NCI-H446 (cell line): ENCODE measurements at regions not wholly inside any gene's neighbourhood (a gene's known extent, or its start where the extent isn't known, plus 50 kb on each side); places are given as distances from the start of the nearest gene placed in this dataset.
"Not testable (repeated sequence)": the region's sequence is repeated elsewhere in the genome, so short reads cannot be mapped to it uniquely, and the experiment has no call there.

ENCODE experiments used
- DNase-seq, 2 experiments: peaks; one replicate each; lab custom pipeline; 2025; lab: John Stamatoyannopoulos, UW

DNA sequence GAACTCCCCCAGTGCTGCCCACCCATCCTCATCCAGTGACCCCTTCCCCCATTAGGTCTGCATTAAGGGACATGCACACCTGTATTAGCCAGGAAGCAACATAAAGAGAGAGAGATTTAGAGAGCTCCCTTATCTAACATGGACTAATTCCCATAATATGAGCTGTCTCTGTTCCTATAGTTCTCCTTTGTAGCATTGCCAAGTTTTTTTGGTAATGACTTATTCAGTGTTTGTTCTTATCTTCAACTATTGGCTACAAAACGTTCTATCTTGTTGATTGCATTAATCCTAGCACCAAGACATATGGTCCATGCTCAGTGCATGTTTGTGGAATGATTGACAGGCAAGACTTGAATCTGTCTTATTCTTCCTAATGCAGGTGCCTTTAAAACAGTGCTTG is 264.0 kb downstream of the ADGRL2 start:
- DNase-seq, result no peak

DNA sequence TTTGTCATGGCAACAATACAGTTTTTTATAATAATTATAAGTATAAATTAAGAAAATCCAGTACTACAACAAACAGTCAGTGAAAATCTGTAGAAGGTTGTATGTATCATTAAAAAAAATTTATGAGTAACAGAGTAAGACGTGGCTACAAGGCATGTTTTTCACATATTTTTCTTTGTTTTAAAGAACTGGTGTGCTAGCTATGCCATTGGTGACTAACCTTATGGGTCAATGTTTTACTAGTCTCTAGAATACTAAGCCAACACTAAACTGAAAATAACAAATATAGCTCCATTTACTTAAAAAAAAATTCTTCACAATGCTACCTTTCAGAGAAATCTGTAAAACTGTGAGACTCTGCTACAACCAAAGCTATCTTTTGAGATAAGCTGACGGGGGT is 261.5 kb downstream of the ADGRL2 start:
- DNase-seq, result no peak

DNA sequence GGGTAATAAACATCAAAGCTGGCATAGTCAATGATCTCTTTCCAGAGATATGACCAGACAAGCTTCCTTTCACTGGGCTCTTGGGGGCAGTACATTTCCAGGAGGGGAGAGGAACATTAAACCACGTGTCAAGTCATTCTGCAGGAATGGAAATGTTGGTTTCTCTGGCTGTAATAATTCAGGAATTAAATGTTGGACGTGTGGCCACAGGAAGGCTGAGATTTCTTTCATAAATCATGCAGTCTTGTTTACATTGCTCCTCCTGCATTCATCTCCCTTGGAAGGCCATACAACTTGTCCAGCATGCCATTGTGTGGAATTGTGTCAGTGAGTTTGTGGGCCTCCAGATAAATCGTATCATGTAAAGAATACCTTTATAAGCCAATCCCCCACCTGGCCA is 259.2 kb downstream of the ADGRL2 start:
- no peak for DNase-seq

DNA sequence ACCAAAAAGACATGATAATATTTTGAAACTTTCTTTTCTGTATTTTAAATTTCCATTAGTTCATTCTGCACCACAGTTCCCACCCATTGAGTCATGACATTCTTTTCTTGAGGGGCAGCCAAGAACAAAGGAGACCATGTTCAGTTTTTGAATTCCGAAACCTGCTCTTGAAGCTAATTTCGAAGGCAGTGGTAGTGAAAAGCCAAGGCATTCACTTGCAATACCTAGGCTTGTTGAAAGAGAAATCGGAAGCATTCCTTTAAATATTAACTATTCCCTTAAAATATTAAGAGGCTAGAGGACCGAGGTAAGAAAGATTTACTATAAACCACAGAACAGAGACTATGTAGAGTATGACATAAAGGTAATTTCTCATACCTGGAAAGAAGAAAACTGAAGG is 256.3 kb downstream of the ADGRL2 start:
- DNase-seq, result no peak

DNA sequence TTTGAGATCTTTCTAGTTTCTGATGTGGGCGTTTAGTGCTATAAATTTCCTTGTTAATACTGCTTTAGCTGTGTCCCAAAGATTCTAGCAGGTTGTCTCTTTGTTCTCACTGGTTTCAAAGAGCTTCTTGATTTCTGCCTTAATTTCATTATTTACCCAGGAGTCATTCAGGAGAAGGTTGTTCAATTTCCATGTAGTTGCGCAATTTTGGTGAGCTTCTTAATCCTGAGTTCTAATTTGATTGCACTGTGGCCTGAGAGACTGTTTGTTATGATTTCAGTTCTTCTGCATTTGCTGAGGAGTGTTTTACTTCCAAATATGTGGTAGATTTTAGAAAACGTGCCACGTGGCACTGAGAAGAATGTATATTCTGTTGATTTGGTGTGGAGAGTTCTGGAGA is 254.6 kb downstream of the ADGRL2 start:
- not testable (repeated sequence) for DNase-seq

DNA sequence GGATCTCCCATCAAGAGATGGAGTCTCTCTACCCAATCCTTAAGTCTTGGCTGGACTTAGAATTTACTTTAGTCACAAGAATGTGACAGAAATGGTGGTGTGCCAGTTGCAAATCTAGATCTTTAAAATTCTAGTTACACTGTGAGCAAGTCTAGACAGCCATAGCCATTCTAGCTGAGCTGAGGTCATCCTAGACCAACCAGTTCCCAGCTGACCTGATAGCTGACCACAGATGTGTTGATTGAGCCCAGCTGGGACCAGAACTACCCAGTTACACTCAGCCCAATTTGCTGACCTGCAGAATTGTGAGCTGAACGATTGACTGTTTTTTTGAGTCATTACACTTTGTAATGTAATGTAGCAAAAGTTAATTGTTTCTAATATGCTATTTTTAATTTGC is 251.8 kb downstream of the ADGRL2 start:
- no peak for DNase-seq

DNA sequence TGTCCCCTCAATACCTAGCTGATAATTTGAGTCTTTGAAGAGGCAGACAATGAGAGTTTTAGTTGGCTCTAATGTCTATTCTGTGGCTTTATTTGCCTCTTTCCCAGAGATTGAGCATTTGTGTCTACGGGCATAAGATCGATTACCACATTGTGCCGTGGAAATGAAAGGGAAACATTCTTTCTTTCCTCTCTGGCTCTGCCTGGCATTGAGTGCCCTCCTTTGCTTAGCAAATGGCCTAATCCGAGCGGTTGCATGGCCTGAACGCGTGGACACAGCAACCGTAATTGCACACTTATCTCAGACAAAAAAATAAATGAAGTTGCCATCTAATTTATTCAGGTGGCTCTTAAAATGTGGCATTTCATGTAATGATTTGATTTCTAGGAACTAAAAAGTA is 247.9 kb downstream of the ADGRL2 start:
- no peak for DNase-seq

DNA sequence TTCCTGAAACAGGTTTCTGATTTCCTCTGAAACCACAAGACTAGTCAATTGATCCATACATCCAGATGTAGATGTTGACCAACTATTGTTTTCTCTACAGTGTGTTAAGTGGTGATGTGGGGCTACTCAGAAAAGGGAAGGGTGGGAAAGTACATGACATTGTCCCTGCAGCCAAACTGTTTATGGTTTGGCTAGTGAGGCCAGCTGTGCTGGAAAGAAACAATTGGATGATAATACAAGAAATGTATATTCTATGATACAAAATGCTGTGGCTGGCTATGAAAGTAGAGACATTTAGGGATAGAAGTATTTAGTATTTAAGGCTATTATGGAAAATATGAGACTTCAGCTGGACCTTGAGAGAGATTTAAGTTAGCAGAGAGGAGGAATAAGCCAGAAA is 244.5 kb downstream of the ADGRL2 start:
- DNase-seq, result no peak

DNA sequence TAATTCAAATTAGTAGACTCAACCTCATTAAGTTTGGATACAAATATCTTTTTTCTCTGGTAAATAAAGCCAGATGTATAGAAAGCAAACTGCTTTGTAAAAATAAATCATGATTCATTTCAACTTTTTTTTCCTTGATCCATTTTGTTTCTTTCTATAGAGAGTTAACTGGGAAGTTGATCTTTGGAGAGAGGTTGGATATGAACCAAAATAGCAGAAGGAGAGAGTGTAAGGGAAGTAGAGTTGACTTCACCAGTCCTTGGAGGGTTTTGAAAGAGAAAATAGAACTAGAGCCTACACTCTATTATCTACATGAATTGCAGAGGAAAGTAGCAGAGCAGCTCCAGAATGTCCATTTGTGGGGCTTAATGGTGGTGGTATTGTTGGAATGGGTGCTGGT is 243.8 kb downstream of the ADGRL2 start:
- DNase-seq, result no peak

DNA sequence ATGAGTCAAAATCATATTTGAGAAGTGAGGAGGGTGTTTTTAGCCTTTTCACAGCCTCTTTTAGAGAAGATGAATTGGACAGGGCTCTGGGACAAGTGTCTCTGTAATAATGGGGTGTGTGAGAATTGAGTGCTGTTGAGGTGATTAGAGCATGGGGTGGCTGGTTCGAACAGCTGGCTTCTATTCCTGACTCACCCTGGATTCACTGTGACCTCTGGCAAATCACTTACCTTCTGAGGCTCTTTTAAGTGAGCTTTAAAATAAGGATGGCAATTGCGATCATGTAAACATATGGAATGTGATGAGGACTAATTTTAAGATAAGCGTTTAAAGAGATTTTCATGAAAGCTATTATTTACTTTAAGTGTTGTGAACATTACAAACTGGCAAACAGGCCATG is 243.4 kb downstream of the ADGRL2 start:
- no peak for DNase-seq

DNA sequence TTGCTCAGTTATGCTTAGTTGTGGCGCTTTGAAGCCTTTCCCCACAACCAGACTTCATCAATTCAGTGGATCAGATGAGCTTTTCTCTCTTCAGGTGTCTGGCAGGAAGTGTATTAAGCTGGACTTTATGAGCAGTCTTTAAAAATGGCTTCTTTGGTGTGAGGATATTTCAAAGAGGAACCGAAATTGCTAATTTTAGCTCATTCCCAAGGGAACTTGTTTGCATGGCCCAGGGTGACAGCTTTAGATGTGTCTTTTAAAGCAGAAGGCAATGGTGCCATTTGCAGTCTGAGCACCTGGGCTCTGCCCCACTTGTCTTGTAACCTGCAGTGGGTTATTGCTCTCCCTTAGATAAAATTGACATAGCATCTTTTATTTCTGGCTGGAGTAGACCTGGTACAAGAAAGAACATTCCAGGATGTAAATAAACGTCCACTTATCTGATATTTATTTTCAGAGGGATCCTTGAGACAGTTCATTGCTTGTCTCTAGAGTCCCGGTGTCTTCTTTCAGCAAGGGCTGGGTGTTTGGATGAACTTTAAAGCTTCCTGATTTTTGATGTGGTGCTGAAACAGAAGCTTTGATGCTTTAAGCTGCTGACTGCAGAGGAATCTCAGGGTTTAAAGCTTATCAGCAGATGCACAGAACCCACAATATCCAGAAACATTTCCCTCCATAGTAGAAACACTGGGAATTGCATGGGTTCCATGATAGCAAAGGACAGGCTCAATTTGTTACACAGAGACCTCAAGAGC is 241.7 kb downstream of the ADGRL2 start:
- DNase-seq, result no peak
